ENCODE measurements at regions not wholly inside any gene's neighbourhood (a gene's known extent, or its start where the extent isn't known, plus 50 kb on each side); places are given as distances from the start of the nearest gene placed in this dataset.

DNA sequence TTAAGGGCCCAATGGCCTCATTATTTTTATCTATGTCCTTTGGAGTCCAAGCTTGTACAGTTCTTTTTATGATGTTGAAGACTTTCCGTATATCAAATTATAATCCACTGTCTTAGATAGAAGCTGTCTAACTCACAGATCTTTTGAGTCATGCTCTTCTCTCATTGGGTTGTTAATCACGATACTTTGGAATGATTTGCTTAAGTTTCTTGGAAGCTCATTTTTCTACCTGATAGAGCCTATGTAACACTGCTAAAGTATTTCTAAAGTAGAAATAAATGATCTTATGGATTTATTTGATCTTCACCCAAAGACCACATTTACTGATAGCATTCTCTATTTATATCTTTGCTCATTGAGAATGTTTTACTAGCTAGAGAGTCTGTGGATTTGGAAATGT is 1554.1 kb downstream of the PLA2G4A start:
- TF ChIP-seq, protein P1, sequence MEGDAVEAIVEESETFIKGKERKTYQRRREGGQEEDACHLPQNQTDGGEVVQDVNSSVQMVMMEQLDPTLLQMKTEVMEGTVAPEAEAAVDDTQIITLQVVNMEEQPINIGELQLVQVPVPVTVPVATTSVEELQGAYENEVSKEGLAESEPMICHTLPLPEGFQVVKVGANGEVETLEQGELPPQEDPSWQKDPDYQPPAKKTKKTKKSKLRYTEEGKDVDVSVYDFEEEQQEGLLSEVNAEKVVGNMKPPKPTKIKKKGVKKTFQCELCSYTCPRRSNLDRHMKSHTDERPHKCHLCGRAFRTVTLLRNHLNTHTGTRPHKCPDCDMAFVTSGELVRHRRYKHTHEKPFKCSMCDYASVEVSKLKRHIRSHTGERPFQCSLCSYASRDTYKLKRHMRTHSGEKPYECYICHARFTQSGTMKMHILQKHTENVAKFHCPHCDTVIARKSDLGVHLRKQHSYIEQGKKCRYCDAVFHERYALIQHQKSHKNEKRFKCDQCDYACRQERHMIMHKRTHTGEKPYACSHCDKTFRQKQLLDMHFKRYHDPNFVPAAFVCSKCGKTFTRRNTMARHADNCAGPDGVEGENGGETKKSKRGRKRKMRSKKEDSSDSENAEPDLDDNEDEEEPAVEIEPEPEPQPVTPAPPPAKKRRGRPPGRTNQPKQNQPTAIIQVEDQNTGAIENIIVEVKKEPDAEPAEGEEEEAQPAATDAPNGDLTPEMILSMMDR (IDR thresholded peaks at IDR 0.05): no peak
- no peak for TF ChIP-seq ZFX (IDR thresholded peaks at IDR 0.05; ENCODE audit: borderline replicate concordance)
- no peak overlapping the region for H3K27ac ChIP-seq

DNA sequence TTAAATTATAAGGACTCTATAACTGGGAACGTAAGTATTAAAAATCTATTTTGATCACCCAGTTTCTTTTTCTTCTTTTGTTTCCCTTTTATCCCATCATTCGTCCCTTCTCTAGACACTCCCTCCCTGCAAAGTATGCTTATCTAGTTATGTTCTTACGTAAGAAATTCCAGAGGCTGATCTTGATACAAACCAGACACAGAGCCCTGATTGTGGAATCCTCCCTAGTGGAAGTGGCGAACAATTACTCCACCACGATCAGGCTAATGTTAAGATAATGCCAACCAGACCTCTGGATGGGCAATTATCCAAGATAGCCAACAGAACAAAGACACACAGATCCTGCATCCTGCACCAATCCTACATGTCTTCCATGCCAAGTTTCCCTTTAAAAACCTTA is 1557.4 kb downstream of the PLA2G4A start:
- no peak for TF ChIP-seq ZFX (IDR thresholded peaks at IDR 0.05; ENCODE audit: borderline replicate concordance)
- TF ChIP-seq, protein P1 (IDR thresholded peaks at IDR 0.05): no peak
- no peak overlapping the region for H3K27ac ChIP-seq

DNA sequence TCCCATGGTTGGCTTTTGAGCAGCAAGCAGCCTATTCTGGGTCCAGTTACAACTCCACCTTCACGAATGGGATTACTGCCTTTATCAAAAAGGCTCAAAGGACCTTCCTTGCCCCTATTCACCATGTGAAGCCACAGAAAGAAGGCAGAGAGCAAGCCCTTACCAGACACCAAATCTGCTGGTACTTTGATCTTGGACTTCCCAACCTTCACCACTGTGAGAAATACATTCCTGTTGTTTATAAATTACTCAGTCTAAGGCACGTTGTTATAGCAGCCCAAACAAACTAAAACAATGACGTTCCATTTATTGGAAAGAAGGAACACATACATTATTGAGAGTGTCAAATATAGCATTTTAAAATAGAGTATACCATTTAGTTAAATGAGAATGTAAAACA is 1557.9 kb downstream of the PLA2G4A start:
- TF ChIP-seq, protein P1 (IDR thresholded peaks at IDR 0.05): no peak
- TF ChIP-seq ZFX (IDR thresholded peaks at IDR 0.05; ENCODE audit: borderline replicate concordance): no peak
- H3K27ac ChIP-seq: no peak overlapping the region

DNA sequence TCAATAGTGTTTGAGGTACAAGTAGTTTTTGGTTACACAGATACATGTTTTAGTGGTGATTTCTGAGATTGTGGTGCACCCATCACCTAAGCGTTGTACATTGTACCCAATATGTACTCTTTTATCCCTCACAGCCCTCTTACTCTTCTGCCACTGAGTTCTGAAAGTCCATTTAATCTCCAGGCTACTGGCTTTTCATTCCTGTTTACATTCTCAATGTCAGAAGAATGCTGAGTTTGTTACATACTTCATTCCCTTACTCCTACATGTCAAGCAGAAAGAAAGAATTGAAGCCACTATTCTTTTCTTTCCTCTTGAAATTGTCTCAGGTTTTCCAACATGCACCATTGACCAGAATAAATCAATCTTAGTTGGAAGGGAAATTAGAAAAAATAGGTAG is 1565.9 kb downstream of the PLA2G4A start:
- TF ChIP-seq, protein P1 (IDR thresholded peaks at IDR 0.05): no peak
- TF ChIP-seq ZFX (IDR thresholded peaks at IDR 0.05; ENCODE audit: borderline replicate concordance): no peak
- no peak overlapping the region for H3K27ac ChIP-seq

DNA sequence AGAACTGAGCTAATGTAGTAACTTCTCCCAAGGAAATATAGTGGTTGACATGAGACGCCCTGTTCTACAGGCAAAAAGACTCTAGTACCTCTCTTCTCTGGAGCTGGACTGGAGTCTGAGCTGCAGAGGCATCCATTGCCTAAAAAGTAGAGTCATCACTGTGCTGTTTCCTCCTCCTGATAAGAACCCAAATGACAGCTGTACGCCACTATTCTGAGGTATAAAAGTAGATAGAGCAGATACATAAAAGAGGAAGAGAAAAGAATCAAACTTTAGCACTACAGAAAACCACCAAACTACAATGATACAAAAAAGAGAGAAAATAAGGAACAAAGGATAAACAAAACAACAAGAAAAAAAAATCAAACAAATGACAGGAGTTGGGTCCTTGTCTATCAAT is 1568.8 kb downstream of the PLA2G4A start:
- TF ChIP-seq ZFX (IDR thresholded peaks at IDR 0.05; ENCODE audit: borderline replicate concordance): no peak
- TF ChIP-seq, protein P1 (IDR thresholded peaks at IDR 0.05): no peak

DNA sequence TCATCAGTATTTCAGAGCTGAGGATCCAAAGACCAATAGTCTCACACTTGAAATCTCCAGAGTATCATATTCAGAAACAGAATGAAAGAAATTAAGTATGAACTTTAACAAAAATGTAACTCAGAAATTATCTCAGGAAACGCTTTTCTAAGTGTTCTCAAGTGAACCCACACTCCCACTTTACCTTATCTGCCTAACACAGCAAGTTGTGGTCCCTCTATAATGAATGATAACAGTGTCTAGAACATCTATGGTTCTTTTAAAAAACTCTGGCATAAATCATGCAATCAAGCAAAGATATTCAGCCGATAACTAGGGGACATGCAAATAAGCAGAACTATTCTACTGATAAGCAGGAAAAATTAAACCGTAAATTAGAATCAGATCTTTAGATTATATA is 1574.2 kb downstream of the PLA2G4A start:
- H3K27ac ChIP-seq: no peak overlapping the region
- TF ChIP-seq, protein P1 (IDR thresholded peaks at IDR 0.05): no peak
- no peak for TF ChIP-seq ZFX (IDR thresholded peaks at IDR 0.05; ENCODE audit: borderline replicate concordance)

More for the DNA sequence above, 1568.8 kb downstream of the PLA2G4A start:
- no peak overlapping the region for H3K27ac ChIP-seq

DNA sequence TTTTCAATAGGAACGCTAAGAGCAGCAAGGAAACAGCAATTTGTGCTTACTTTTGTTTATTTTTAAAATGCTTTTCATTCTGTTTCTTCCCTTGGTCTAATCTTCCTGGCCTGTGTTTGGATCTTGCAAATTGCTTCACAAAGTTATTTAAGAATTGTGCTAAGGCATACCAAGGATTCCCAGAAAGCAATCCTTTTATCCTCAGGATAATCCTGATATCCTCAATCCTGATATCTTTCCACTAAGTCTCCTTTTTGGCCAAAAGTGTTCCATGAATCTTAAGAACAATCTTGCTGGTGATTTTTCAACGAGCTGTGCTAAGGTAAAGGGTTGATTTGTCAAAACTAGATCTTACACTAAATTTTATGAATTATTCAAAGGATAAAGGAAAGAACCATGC is 1577.9 kb downstream of the PLA2G4A start:
- TF ChIP-seq ZFX (IDR thresholded peaks at IDR 0.05; ENCODE audit: borderline replicate concordance): no peak
- TF ChIP-seq, protein P1 (IDR thresholded peaks at IDR 0.05): no peak
- no peak overlapping the region for H3K27ac ChIP-seq

All from 22Rv1 (cell line).